ENCODE measurements at regions not wholly inside any gene's neighbourhood (a gene's known extent, or its start where the extent isn't known, plus 50 kb on each side); places are given as distances from the start of the nearest gene placed in this dataset.

GRCh38 chr9:113674436-113674835 is 201.7 kb upstream of the ZNF618 start:
- peak; percentile 74 for DNase-seq (ENCODE audit: low read depth)
- H3K4me3 ChIP-seq (ENCODE audit: control insufficient read depth, low read depth, low read length), result no peak overlapping the region
- TF ChIP-seq CTCF (conservative IDR thresholded peaks at IDR 0.05; ENCODE audit: control insufficient read depth, insufficient read depth, low read depth, low read length), result no peak

- no peak for TF ChIP-seq CTCF (conservative IDR thresholded peaks at IDR 0.05; ENCODE audit: control insufficient read depth, insufficient read depth, low read depth, low read length)
Measured at GRCh38 chr9:113675475-113675941, 200.6 kb upstream of the ZNF618 start.

GRCh38 chr9:113677057-113677456 is 199.1 kb upstream of the ZNF618 start:
- H3K4me3 ChIP-seq (ENCODE audit: control insufficient read depth, low read depth, low read length), result no peak overlapping the region
- TF ChIP-seq CTCF (conservative IDR thresholded peaks at IDR 0.05; ENCODE audit: control insufficient read depth, insufficient read depth, low read depth, low read length), result no peak
- DNase-seq (ENCODE audit: low read depth), result peak; percentile 49

More at GRCh38 chr9:113675475-113675941, 200.6 kb upstream of the ZNF618 start:
- no peak overlapping the region for H3K4me3 ChIP-seq (ENCODE audit: control insufficient read depth, low read depth, low read length)
- peak; percentile 100 for DNase-seq (ENCODE audit: low read depth)

GRCh38 chr9:113677569-113677968 is 198.5 kb upstream of the ZNF618 start:
- no peak for TF ChIP-seq CTCF (conservative IDR thresholded peaks at IDR 0.05; ENCODE audit: control insufficient read depth, insufficient read depth, low read depth, low read length)
- no peak overlapping the region for H3K4me3 ChIP-seq (ENCODE audit: control insufficient read depth, low read depth, low read length)
- no peak for DNase-seq (ENCODE audit: low read depth)

GRCh38 chr9:113678119-113678858 is 197.8 kb upstream of the ZNF618 start:
- H3K4me3 ChIP-seq (ENCODE audit: control insufficient read depth, low read depth, low read length), result no peak overlapping the region
- TF ChIP-seq CTCF (conservative IDR thresholded peaks at IDR 0.05; ENCODE audit: control insufficient read depth, insufficient read depth, low read depth, low read length), result no peak
- no peak for DNase-seq (ENCODE audit: low read depth)

- DNase-seq (ENCODE audit: low read depth), result no peak
Measured at GRCh38 chr9:113678859-113679256, 197.3 kb upstream of the ZNF618 start.

More at GRCh38 chr9:113678859-113679256, 197.3 kb upstream of the ZNF618 start:
- TF ChIP-seq CTCF (conservative IDR thresholded peaks at IDR 0.05; ENCODE audit: control insufficient read depth, insufficient read depth, low read depth, low read length), result no peak
- H3K4me3 ChIP-seq (ENCODE audit: control insufficient read depth, low read depth, low read length), result no peak overlapping the region
